Kasumi-1 (cell line): ENCODE measurements at regions not wholly inside any gene's neighbourhood (a gene's known extent, or its start where the extent isn't known, plus 50 kb on each side); places are given as distances from the start of the nearest gene placed in this dataset.
A peak's percentile ranks its signal among the peaks of the same experiment; 100 is the strongest.
"Not testable (repeated sequence)": the region's sequence is repeated elsewhere in the genome, so short reads cannot be mapped to it uniquely, and the experiment has no call there.

Source experiments
- DNase-seq, 2 experiments: peaks; one replicate each; lab custom pipeline; 2025; lab: John Stamatoyannopoulos, UW

GRCh38 chr1:228943436-228943835 is 208.2 kb downstream of the RHOU start:
- no peak for DNase-seq

GRCh38 chr1:228944296-228944695 is 209.0 kb downstream of the RHOU start:
- DNase-seq = no peak

GRCh38 chr1:228944935-228945371 is 209.7 kb downstream of the RHOU start:
- DNase-seq = no peak

- no peak for DNase-seq
Measured at GRCh38 chr1:228945885-228946284, 210.6 kb downstream of the RHOU start.

GRCh38 chr1:228949617-228950016 is 214.3 kb downstream of the RHOU start:
- not testable (repeated sequence) for DNase-seq

GRCh38 chr1:228953207-228953606 is 217.9 kb downstream of the RHOU start:
- DNase-seq = no peak

- not testable (repeated sequence) for DNase-seq
Measured at GRCh38 chr1:228953808-228954207, 218.5 kb downstream of the RHOU start.

GRCh38 chr1:228955691-228956090 is 220.4 kb downstream of the RHOU start:
- DNase-seq = peak in 1 of 2 experiments; percentile 5

GRCh38 chr1:228956864-228957263 is 221.6 kb downstream of the RHOU start:
- no peak for DNase-seq

- no peak for DNase-seq
Measured at GRCh38 chr1:228957535-228957934, 222.3 kb downstream of the RHOU start.

- DNase-seq = no peak
Measured at GRCh38 chr1:228958121-228958520, 222.8 kb downstream of the RHOU start.

- DNase-seq = no peak
Measured at GRCh38 chr1:228958741-228959140, 223.5 kb downstream of the RHOU start.

GRCh38 chr1:228960705-228961104 is 225.4 kb downstream of the RHOU start:
- DNase-seq = peak; percentile 34 to 37

GRCh38 chr1:228961511-228961910 is 226.2 kb downstream of the RHOU start:
- no peak for DNase-seq

GRCh38 chr1:228963795-228964177 is 228.5 kb downstream of the RHOU start:
- DNase-seq = no peak

GRCh38 chr1:228964178-228965089 is 229.2 kb downstream of the RHOU start:
- DNase-seq = no peak

GRCh38 chr1:228968891-228969606 is 233.8 kb downstream of the RHOU start:
- DNase-seq = no peak

- DNase-seq = no peak
Measured at GRCh38 chr1:228969953-228970800, 234.9 kb downstream of the RHOU start.

- DNase-seq = no peak
Measured at GRCh38 chr1:228972576-228972975, 237.3 kb downstream of the RHOU start.

- DNase-seq = no peak
Measured at GRCh38 chr1:228974273-228974672, 239.0 kb downstream of the RHOU start.

- DNase-seq = no peak
Measured at GRCh38 chr1:228975238-228975907, 240.1 kb downstream of the RHOU start.

GRCh38 chr1:228976316-228976715 is 241.0 kb downstream of the RHOU start:
- no peak for DNase-seq
